RWPE2 (cell line): ENCODE measurements at regions not wholly inside any gene's neighbourhood (a gene's known extent, or its start where the extent isn't known, plus 50 kb on each side); places are given as distances from the start of the nearest gene placed in this dataset.

Experiments used
- ATAC-seq: fragments of 200-7000 bp; cut with Tn5 transposase; 3 replicates; pipeline ENCODE4 v1.9.1; 2021; ENCODE audit warnings: low read depth
- DNase-seq: peaks from one replicate; pipeline ENCODE4 v3.0.0-alpha.2; 2020; ENCODE audit warnings: low spot score
- H3K27ac ChIP-seq: fragments of 450-650 bp; 2 replicates; pipeline ENCODE4 v1.5.1; 2017; ENCODE audit warnings: mild to moderate bottlenecking; ENCODE audit not compliant: poor library complexity, severe bottlenecking
- H3K27me3 ChIP-seq: fragments of 250-450 bp; sonication (Bioruptor Pico); 2 replicates; pipeline ENCODE4 v1.5.1; 2021; ENCODE audit warnings: mild to moderate bottlenecking, moderate library complexity; ENCODE audit not compliant: insufficient read depth, poor library complexity, severe bottlenecking
- H3K36me3 ChIP-seq: fragments of 250-450 bp; sonication (Bioruptor Pico); 2 replicates; pipeline ENCODE4 v1.5.1; 2020; ENCODE audit warnings: low read depth, mild to moderate bottlenecking, moderate library complexity
- H3K4me1 ChIP-seq: fragments of 250-450 bp; sonication (Bioruptor Pico); 2 replicates; pipeline ENCODE4 v1.5.1; 2021; ENCODE audit warnings: mild to moderate bottlenecking, moderate library complexity; ENCODE audit not compliant: insufficient read depth, poor library complexity, severe bottlenecking
- H3K4me3 ChIP-seq: fragments of 250-450 bp; sonication (Bioruptor Pico); 2 replicates; pipeline ENCODE4 v1.5.1; 2021; ENCODE audit warnings: mild to moderate bottlenecking, moderate library complexity; ENCODE audit not compliant: severe bottlenecking
- H3K9me3 ChIP-seq: fragments of 250-450 bp; sonication (Bioruptor Pico); 2 replicates; pipeline ENCODE4 v1.5.1; 2021; ENCODE audit warnings: mild to moderate bottlenecking, moderate library complexity; ENCODE audit not compliant: severe bottlenecking
- TF ChIP-seq, protein P1 (sequence below): fragments of 450-650 bp; IDR thresholded peaks from one replicate; pipeline ENCODE4 v1.5.1; 2017; ENCODE audit warnings: mild to moderate bottlenecking, moderate library complexity; ENCODE audit not compliant: poor library complexity, severe bottlenecking

DNA sequence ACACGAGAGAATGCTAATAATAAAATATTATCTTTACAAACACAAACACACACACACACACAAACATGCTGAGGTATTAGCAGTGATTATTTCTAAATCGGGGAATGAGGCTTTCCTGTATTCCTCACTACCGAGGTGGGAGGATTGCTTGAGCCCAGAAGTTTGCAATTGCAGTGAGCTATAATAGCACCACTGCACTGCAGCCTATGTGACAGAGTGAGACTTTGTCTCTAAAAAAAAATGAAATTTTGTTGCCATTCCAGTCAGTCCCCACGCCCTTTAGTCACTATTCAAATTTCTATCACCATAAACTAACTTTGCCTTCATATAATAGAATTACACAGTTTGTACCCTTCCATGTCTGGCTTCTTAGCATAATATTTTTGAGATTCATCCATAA, 456.5 kb upstream of the CPEB2 start:
- Histone ChIP-seq H3K9me3 (no peaks in the 10 kb centered on the region), H3K4me1 (no peaks in the 10 kb centered on the region), H3K27me3 (no peaks in the 10 kb centered on the region), H3K36me3 (no peaks in the 10 kb centered on the region), H3K27ac (no peak overlapping the region), H3K4me3 (no peak overlapping the region)
- DNase-seq (no peak), ATAC-seq (no peak)
- TF ChIP-seq, protein P1, sequence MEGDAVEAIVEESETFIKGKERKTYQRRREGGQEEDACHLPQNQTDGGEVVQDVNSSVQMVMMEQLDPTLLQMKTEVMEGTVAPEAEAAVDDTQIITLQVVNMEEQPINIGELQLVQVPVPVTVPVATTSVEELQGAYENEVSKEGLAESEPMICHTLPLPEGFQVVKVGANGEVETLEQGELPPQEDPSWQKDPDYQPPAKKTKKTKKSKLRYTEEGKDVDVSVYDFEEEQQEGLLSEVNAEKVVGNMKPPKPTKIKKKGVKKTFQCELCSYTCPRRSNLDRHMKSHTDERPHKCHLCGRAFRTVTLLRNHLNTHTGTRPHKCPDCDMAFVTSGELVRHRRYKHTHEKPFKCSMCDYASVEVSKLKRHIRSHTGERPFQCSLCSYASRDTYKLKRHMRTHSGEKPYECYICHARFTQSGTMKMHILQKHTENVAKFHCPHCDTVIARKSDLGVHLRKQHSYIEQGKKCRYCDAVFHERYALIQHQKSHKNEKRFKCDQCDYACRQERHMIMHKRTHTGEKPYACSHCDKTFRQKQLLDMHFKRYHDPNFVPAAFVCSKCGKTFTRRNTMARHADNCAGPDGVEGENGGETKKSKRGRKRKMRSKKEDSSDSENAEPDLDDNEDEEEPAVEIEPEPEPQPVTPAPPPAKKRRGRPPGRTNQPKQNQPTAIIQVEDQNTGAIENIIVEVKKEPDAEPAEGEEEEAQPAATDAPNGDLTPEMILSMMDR = no peak

GRCh38 chr4:14552119-14552518, 450.2 kb upstream of the CPEB2 start:
- H3K9me3 ChIP-seq = no peaks in the 10 kb centered on the region
- DNase-seq (no peak), ATAC-seq (no peak)
- TF ChIP-seq, protein P1 = no peak
- H3K4me3 ChIP-seq = no peak overlapping the region
- no peaks in the 10 kb centered on the region for H3K4me1 ChIP-seq
- no peaks in the 10 kb centered on the region for H3K36me3 ChIP-seq
- H3K27me3 ChIP-seq = no peaks in the 10 kb centered on the region
- no peak overlapping the region for H3K27ac ChIP-seq

- TF ChIP-seq, protein P1 = no peak
- Histone ChIP-seq H3K9me3 (no peaks in the 10 kb centered on the region), H3K36me3 (no peaks in the 10 kb centered on the region), H3K27me3 (no peaks in the 10 kb centered on the region), H3K4me1 (no peaks in the 10 kb centered on the region), H3K27ac (no peak overlapping the region), H3K4me3 (no peak overlapping the region)
- no peak for DNase-seq
- ATAC-seq = no peak
Measured at GRCh38 chr4:14559646-14560045, 442.6 kb upstream of the CPEB2 start.

DNA sequence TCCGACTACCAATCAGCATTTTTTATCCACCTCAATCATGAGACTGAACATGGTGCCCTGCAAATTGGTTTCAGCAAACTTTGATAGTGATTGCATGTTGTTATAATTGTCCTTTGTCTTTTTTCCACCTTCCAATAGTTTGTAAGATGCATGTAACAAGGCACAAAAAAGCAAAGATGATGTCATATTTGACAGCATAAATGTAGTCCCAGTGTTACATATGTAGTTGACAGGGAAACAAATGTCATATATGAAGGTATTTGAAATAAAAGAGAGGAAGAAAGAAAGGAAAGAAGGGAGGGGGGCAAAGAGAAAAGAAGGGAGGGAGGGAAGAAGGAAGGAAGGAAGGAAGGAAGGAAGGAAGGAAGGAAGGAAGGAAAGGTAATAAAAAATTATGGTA, 441.7 kb upstream of the CPEB2 start:
- ATAC-seq (no peak), DNase-seq (no peak)
- no peaks in the 10 kb centered on the region for H3K36me3 ChIP-seq
- TF ChIP-seq, protein P1 = no peak
- no peak overlapping the region for H3K4me3 ChIP-seq
- H3K4me1 ChIP-seq = no peaks in the 10 kb centered on the region
- H3K27me3 ChIP-seq = no peaks in the 10 kb centered on the region
- H3K9me3 ChIP-seq = no peaks in the 10 kb centered on the region
- no peak overlapping the region for H3K27ac ChIP-seq

GRCh38 chr4:14562901-14563300, 439.4 kb upstream of the CPEB2 start:
- H3K4me3 ChIP-seq = no peak overlapping the region
- no peaks in the 10 kb centered on the region for H3K4me1 ChIP-seq
- no peaks in the 10 kb centered on the region for H3K9me3 ChIP-seq
- no peak for DNase-seq
- H3K27me3 ChIP-seq = no peaks in the 10 kb centered on the region
- TF ChIP-seq, protein P1 = no peak
- H3K27ac ChIP-seq = no peak overlapping the region
- ATAC-seq = no peak
- no peaks in the 10 kb centered on the region for H3K36me3 ChIP-seq
